BJ (cell line): ENCODE measurements at regions not wholly inside any gene's neighbourhood (a gene's known extent, or its start where the extent isn't known, plus 50 kb on each side); places are given as distances from the start of the nearest gene placed in this dataset.

Experiments used
- CTCF ChIA-PET: fragments of 350-600 bp; formaldehyde crosslinking; extraction: SDS; loops from one replicate; lab custom pipeline; 2021; ENCODE audit warnings: antibody characterized with exemption, inconsistent platforms; lab: Yijun Ruan, JAX
- POLR2A ChIA-PET: fragments of 300-600 bp; sonication (Branson Sonifier 250); formaldehyde crosslinking; extraction: SDS; loops from one replicate; lab custom pipeline; 2021; ENCODE audit warnings: antibody characterized with exemption; lab: Charles Lee
- DNase-seq: peaks from one replicate; pipeline ENCODE4 v3.0.0-alpha.2; 2011; ENCODE audit warnings: low read depth
- H3K27me3 ChIP-seq: 2 replicates; pipeline ENCODE4 v1.6.0; 2011; ENCODE audit warnings: low read length; ENCODE audit not compliant: control insufficient read depth, insufficient read depth
- H3K36me3 ChIP-seq: 2 replicates; pipeline ENCODE4 v1.5.1; 2011; ENCODE audit warnings: low read length; ENCODE audit not compliant: control insufficient read depth, insufficient read depth
- H3K4me3 ChIP-seq: 2 replicates; pipeline ENCODE4 v1.5.1; 2011; ENCODE audit warnings: low read depth, mild to moderate bottlenecking, control low read depth, low read length
- TF ChIP-seq, protein P1 (sequence below): IDR thresholded peaks from 2 replicates; pipeline ENCODE4 v1.5.1; 2011; ENCODE audit warnings: low read depth, mild to moderate bottlenecking, control low read depth, inconsistent platforms, low read length, moderate library complexity; ENCODE audit not compliant: insufficient read depth

DNA sequence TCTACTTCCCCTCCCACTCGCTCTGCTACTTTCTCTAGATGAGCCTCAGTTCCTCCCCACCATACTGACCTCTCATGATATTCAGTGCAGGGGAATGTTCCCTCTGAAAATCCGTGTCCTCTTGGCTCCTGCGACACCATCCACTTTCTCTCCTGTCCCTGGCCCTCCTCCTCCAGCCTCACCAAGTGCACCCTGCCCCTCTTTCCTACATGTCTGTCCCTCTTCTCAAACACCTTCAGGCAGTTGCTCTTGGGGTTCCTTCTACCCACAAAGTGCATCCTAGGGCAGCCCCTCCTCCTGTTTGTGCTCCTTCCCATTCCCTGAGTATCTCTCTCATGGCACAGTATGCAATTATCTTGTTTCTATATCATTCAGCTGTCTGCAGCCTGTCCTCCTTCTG lies 246.4 kb upstream of the RAB6C start:
- Histone ChIP-seq H3K27me3 (no peaks in the 10 kb centered on the region), H3K4me3 (no peak overlapping the region), H3K36me3 (no peaks in the 10 kb centered on the region)
- ChIA-PET CTCF (no interaction called here), POLR2A (no interaction called here)
- no peak for DNase-seq
- TF ChIP-seq, protein P1, sequence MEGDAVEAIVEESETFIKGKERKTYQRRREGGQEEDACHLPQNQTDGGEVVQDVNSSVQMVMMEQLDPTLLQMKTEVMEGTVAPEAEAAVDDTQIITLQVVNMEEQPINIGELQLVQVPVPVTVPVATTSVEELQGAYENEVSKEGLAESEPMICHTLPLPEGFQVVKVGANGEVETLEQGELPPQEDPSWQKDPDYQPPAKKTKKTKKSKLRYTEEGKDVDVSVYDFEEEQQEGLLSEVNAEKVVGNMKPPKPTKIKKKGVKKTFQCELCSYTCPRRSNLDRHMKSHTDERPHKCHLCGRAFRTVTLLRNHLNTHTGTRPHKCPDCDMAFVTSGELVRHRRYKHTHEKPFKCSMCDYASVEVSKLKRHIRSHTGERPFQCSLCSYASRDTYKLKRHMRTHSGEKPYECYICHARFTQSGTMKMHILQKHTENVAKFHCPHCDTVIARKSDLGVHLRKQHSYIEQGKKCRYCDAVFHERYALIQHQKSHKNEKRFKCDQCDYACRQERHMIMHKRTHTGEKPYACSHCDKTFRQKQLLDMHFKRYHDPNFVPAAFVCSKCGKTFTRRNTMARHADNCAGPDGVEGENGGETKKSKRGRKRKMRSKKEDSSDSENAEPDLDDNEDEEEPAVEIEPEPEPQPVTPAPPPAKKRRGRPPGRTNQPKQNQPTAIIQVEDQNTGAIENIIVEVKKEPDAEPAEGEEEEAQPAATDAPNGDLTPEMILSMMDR = no peak

DNA sequence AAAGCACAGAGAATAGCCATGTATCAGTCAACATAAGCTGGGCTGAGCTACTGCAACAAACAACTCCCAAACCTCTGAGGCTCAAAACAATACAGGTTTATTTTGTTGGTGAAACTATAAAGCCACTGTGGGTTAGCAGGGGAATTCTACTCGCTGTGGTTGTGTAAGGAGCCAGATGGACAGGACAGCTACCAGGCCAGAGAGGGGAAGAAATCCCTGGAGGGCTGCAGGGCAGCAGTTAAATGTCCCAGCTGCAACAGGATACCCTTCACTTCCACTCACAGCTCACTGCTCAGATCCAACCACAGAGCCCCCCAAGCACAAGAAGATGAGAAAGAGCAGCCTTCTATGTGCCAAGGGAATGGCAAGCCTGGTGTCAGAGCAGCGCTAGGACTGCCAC lies 245.9 kb upstream of the RAB6C start:
- CTCF ChIA-PET = no interaction called here
- no peaks in the 10 kb centered on the region for H3K36me3 ChIP-seq
- TF ChIP-seq, protein P1 = no peak
- H3K27me3 ChIP-seq = no peaks in the 10 kb centered on the region
- POLR2A ChIA-PET = no interaction called here
- no peak overlapping the region for H3K4me3 ChIP-seq
- DNase-seq = no peak

DNA sequence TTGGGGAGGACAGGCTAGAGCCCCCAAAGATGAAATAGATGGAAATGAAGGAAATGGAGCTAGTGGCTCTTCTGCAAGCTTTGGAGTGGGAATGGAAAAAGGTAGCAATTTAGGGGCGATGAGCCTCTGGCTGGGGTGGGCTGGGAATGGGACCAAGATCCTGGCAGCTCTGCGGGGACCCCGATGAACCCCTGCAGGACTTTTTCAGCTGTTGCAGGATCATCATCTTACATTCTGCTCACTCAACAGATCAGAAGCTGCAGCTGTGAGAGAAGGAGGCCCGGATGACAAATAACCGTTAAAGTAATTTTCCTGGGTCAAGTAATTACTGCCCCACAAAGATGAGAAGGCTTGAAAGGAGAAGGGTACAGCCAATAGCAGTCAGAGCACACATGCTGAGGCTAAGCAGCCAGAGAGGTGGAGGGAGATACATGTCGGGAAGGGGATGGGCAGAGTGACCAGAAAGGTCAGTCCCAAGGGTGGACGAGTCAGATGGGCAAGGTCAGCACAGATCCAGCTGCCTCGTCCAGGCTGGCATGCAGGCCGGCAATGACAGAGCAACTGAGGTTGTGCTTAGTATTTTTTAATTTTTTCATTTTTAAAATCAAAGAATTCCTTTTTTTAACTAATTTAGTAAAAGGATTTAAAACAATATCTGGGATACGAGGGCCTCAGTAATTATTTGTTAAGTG lies 245.0 kb upstream of the RAB6C start:
- Histone ChIP-seq H3K4me3 (no peak overlapping the region), H3K36me3 (no peaks in the 10 kb centered on the region), H3K27me3 (no peaks in the 10 kb centered on the region)
- ChIA-PET POLR2A (no interaction called here), CTCF (no interaction called here)
- TF ChIP-seq, protein P1 = no peak
- DNase-seq = no peak

DNA sequence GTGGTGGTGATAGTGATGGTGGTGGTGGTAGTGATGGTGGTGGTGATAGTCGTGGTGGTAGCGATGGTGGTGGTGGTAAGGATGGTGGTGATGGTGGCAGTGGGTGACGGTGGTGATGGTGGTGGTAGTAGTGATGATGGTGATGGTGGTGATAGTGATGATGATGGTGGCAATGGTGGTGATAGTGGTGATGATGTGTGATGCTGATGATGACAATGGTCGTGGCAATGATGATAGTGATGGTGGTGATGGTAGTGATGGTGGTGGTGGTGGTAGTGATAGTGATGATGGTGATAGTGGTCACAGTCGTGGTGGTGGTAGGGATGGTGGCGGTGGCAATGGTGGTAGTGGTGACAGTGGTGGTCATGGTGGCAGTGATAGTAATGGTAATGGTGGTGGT lies 243.9 kb upstream of the RAB6C start:
- POLR2A ChIA-PET = no interaction called here
- Histone ChIP-seq H3K27me3 (no peaks in the 10 kb centered on the region), H3K36me3 (no peaks in the 10 kb centered on the region), H3K4me3 (no peak overlapping the region)
- CTCF ChIA-PET = no interaction called here
- TF ChIP-seq, protein P1 = no peak
- no peak for DNase-seq

DNA sequence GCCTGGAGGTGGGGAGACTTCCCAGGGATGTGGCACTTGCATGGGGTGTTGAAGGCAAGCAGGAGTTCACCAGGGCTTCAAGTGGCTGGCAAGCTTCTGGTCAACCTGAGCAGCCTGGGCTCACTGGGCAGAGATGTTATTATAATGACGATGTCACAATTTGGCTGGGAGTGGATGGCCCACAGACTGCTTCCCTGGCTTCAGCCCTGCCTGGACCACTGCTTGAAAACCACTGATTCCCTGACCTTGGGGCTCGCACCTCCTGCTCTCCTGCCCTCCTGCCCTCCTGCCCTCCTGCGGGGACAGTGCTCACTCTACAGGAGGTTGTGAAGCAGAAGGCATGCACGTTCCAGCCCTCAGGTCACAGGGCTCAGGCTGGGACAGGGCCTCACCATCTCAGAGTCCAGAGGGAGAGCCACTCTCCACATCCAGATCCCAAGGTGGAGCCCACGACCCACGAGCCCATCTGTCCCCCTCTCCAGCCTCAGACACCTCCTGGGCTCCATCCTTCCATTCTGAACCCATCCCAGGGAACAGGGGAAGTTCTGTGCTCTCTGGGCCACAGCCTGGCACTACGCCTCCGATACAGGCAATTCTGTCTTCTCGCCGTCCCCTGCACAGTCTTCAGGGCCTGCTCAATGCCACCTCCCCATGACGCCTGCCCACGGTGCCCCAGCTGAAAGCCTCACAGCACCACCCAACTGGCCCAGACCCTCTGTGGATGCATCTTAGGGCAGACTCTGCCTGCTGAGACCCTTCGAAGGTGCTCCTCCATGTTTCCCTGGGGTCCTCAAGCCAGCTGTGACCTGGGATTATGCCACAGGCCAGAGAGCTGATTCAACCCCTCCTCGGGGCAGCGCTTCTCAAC lies 241.6 kb upstream of the RAB6C start:
- Histone ChIP-seq H3K36me3 (no peaks in the 10 kb centered on the region), H3K4me3 (no peak overlapping the region), H3K27me3 (no peaks in the 10 kb centered on the region)
- POLR2A ChIA-PET = no interaction called here
- CTCF ChIA-PET = no interaction called here
- TF ChIP-seq, protein P1 = no peak
- no peak for DNase-seq
